H1 (cell line): ENCODE measurements at regions not wholly inside any gene's neighbourhood (a gene's known extent, or its start where the extent isn't known, plus 50 kb on each side); places are given as distances from the start of the nearest gene placed in this dataset.

Experiments used
- CTCF ChIA-PET: fragments of 300-600 bp; sonication (Branson Sonifier 250); formaldehyde crosslinking; loops from one replicate; lab custom pipeline; 2021; ENCODE audit not compliant: partially characterized antibody; lab: Charles Lee
- POLR2A ChIA-PET: fragments of 300-600 bp; sonication (Branson Sonifier 250); formaldehyde crosslinking; loops from one replicate; lab custom pipeline; 2021; ENCODE audit warnings: inconsistent platforms; ENCODE audit not compliant: partially characterized antibody; lab: Charles Lee
- DNase-seq, 2 experiments: peaks; one replicate each; pipeline versions ENCODE4 v3.0.0 to v3.0.0-alpha.2; 2010 to 2022; ENCODE audit warnings: low spot score in 2 of 2, low read depth in 1 of 2, mixed read lengths in 1 of 2
- FAIRE-seq: peaks from 2 replicates; lab custom pipeline; 2011; peaks lifted over from hg19 to GRCh38; lab: Jason Lieb, UNC
- H2AFZ ChIP-seq: 2 replicates; pipeline ENCODE4 v1.8.1; 2012; ENCODE audit warnings: low read length, inconsistent platforms
- H2AK5ac ChIP-seq: 2 replicates; pipeline ENCODE4 v1.6.1; 2013; ENCODE audit warnings: low read depth, low read length
- H2BK120ac ChIP-seq: replicated peaks from 2 replicates; pipeline ENCODE3; 2013; ENCODE audit warnings: low read depth, low read length, inconsistent platforms
- H2BK12ac ChIP-seq: 2 replicates; pipeline ENCODE4 v1.6.1; 2013; ENCODE audit warnings: low read depth, low read length
- H2BK15ac ChIP-seq: 2 replicates; pipeline ENCODE4 v1.6.1; 2013; ENCODE audit warnings: low read length
- H2BK20ac ChIP-seq: 2 replicates; pipeline ENCODE4 v1.6.1; 2013; ENCODE audit warnings: low read length
- H2BK5ac ChIP-seq: 2 replicates; pipeline ENCODE4 v1.6.1; 2013; ENCODE audit warnings: low read depth, low read length
- H3K14ac ChIP-seq: 2 replicates; pipeline ENCODE4 v1.6.1; 2013; ENCODE audit warnings: inconsistent platforms; ENCODE audit not compliant: insufficient read length
- H3K18ac ChIP-seq: 2 replicates; pipeline ENCODE4 v1.6.1; 2013; ENCODE audit warnings: low read length; ENCODE audit errors: extremely low read depth
- H3K23ac ChIP-seq: 2 replicates; pipeline ENCODE4 v1.6.1; 2013; ENCODE audit warnings: inconsistent platforms; ENCODE audit not compliant: insufficient read length
- H3K23me2 ChIP-seq: 2 replicates; pipeline ENCODE4 v1.6.1; 2013; ENCODE audit warnings: low read depth, low read length
- H3K27ac ChIP-seq: 2 replicates; pipeline ENCODE4 v1.6.1; 2011; ENCODE audit warnings: low read depth, low read length, inconsistent platforms
- H3K27me3 ChIP-seq, 4 experiments: replicated peaks in 1 of 4; 1 replicate in 1 of 4; 2 replicates in 3 of 4; pipeline versions ENCODE4 v1.6.1 to v1.8.1; 2011 to 2013; ENCODE audit warnings: low read length in 3 of 4, mild to moderate bottlenecking in 3 of 4, inconsistent platforms in 2 of 4, mixed read lengths in 2 of 4, moderate library complexity in 1 of 4; ENCODE audit not compliant: control insufficient read depth in 3 of 4, insufficient read depth in 3 of 4; ENCODE audit errors: extremely low read depth in 1 of 4
- H3K36me3 ChIP-seq, 4 experiments: 2 replicates each; pipeline versions ENCODE4 v1.6.1 to v1.8.1; 2011 to 2013; ENCODE audit warnings: mild to moderate bottlenecking in 4 of 4, low read length in 3 of 4, moderate library complexity in 2 of 4, control low read depth in 1 of 4, inconsistent platforms in 1 of 4; ENCODE audit not compliant: insufficient read depth in 4 of 4, control insufficient read depth in 2 of 4
- H3K4ac ChIP-seq: replicated peaks from 2 replicates; pipeline ENCODE3; 2013; ENCODE audit warnings: low read length, low read depth, mixed read lengths, inconsistent platforms; ENCODE audit not compliant: insufficient read length
- H3K4me1 ChIP-seq, 4 experiments: replicated peaks in 1 of 4; 1 replicate in 1 of 4; 2 replicates in 3 of 4; pipeline versions ENCODE4 v1.6.1 to v1.8.1; 2011 to 2013; ENCODE audit warnings: low read length in 3 of 4, inconsistent platforms in 2 of 4, mixed read lengths in 1 of 4; ENCODE audit not compliant: insufficient read depth in 4 of 4, control insufficient read depth in 3 of 4
- H3K4me2 ChIP-seq, 2 experiments: 2 replicates each; pipeline versions ENCODE4 v1.6.1 to v1.8.1; 2011 to 2013; ENCODE audit warnings: low read depth in 2 of 2, low read length in 2 of 2, control low read depth in 1 of 2, inconsistent platforms in 1 of 2, mild to moderate bottlenecking in 1 of 2; ENCODE audit not compliant: insufficient read depth in 1 of 2
- H3K4me3 ChIP-seq, 4 experiments: fragments of 200-600, 300-600 bp in 1 of 4; sonication (generic), shearing (Covaris generic), sonication (Bioruptor Twin) in 1 of 4; 2 replicates each; pipeline versions ENCODE4 v1.5.1 to v1.8.1; 2011 to 2016; ENCODE audit warnings: low read length in 4 of 4, low read depth in 3 of 4, control low read depth in 2 of 4, inconsistent platforms in 2 of 4, mild to moderate bottlenecking in 2 of 4, mixed read lengths in 1 of 4, moderate library complexity in 1 of 4; ENCODE audit not compliant: insufficient read depth in 2 of 4; ENCODE audit errors: extremely low read depth in 1 of 4
- H3K56ac ChIP-seq: replicated peaks from 2 replicates; pipeline ENCODE3; 2013; ENCODE audit warnings: low read depth, mild to moderate bottlenecking, mixed read lengths, low read length, inconsistent platforms; ENCODE audit not compliant: insufficient read length
- H3K79me1 ChIP-seq: 2 replicates; pipeline ENCODE4 v1.6.1; 2013; ENCODE audit warnings: low read depth, low read length, control low read depth
- H3K79me2 ChIP-seq, 2 experiments: 2 replicates each; pipeline versions ENCODE4 v1.6.1 to v1.8.1; 2012 to 2013; ENCODE audit warnings: low read length in 2 of 2, mild to moderate bottlenecking in 2 of 2, inconsistent platforms in 1 of 2; ENCODE audit not compliant: insufficient read depth in 2 of 2, control insufficient read depth in 1 of 2
- H3K9ac ChIP-seq, 4 experiments: replicated peaks in 1 of 4; 1 replicate in 1 of 4; 2 replicates in 3 of 4; pipeline versions ENCODE4 v1.6.1 to v1.8.1; 2011 to 2013; ENCODE audit warnings: low read depth in 3 of 4, low read length in 3 of 4, control low read depth in 2 of 4, mild to moderate bottlenecking in 2 of 4, moderate library complexity in 2 of 4, inconsistent platforms in 1 of 4; ENCODE audit errors: extremely low read depth in 1 of 4
- H3K9me3 ChIP-seq, 2 experiments: 2 replicates each; pipeline versions ENCODE4 v1.6.1 to v1.8.1; 2012 to 2013; ENCODE audit warnings: mild to moderate bottlenecking in 2 of 2, moderate library complexity in 2 of 2, control low read depth in 1 of 2, inconsistent platforms in 1 of 2, low read depth in 1 of 2, low read length in 1 of 2, mixed read lengths in 1 of 2; ENCODE audit not compliant: insufficient read depth in 2 of 2
- H4K20me1 ChIP-seq, 2 experiments: replicated peaks in 1 of 2; 2 replicates each; pipeline versions ENCODE3 to v1.8.1; 2011 to 2013; ENCODE audit warnings: inconsistent platforms in 2 of 2, low read length in 2 of 2, mild to moderate bottlenecking in 1 of 2; ENCODE audit not compliant: insufficient read depth in 2 of 2, control insufficient read depth in 1 of 2
- H4K5ac ChIP-seq: 2 replicates; pipeline ENCODE4 v1.6.1; 2013; ENCODE audit warnings: low read length, low read depth, mixed read lengths, inconsistent platforms; ENCODE audit not compliant: insufficient read length
- H4K8ac ChIP-seq: 2 replicates; pipeline ENCODE4 v1.8.0; 2013; ENCODE audit warnings: mild to moderate bottlenecking, moderate library complexity, low read length, inconsistent platforms; ENCODE audit not compliant: insufficient read depth; ENCODE audit errors: extremely low read depth
- H4K91ac ChIP-seq: replicated peaks from 2 replicates; pipeline ENCODE3; 2013; ENCODE audit warnings: low read length, mixed read lengths, inconsistent platforms; ENCODE audit not compliant: insufficient read length
- FOSL1 ChIP-seq: IDR thresholded peaks from 2 replicates; pipeline ENCODE4 v1.6.1; 2011; ENCODE audit warnings: mild to moderate bottlenecking, low read depth, low read length, moderate library complexity; ENCODE audit not compliant: insufficient read depth
- POLR2A ChIP-seq, 2 experiments: IDR thresholded peaks; 1 replicate in 1 of 2; 2 replicates in 1 of 2; pipeline ENCODE4 v1.6.1; 2011; ENCODE audit warnings: low read depth in 2 of 2, low read length in 2 of 2, mild to moderate bottlenecking in 2 of 2; ENCODE audit errors: control extremely low read depth in 1 of 2

DNA sequence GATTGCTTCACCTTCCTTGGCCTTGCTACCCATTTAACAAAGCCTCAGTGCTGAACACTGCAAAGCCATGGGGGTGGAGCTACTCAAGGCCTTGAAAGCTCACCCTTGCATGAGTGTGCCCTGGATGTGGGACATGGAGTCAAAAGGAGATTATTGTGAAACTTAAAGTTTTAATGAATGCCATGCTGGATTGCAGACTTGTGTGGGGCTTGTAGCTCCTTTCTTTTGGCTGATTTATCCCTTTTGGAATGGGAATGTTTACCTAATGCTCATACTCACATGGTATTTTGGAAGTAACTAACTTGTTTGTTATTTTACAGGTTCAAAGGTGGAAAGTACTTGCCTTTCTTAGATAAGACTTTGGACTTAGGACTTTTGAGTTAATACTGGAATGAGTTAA, 538.5 kb upstream of the NECTIN3 start:
- no peak overlapping the region for H2BK20ac ChIP-seq
- no peak overlapping the region for H2BK120ac ChIP-seq
- no peak overlapping the region for H4K91ac ChIP-seq
- H3K14ac ChIP-seq: no peak overlapping the region
- no peak for DNase-seq
- no peak overlapping the region for H3K4ac ChIP-seq
- no peaks in the 10 kb centered on the region for H3K79me1 ChIP-seq
- H2AFZ ChIP-seq: no peak overlapping the region
- ChIA-PET POLR2A (no interaction called here), CTCF (interaction anchor here (0.6 kb wide), 1 partner anchor 20 kb away, joined by 3 read pairs; no protein-coding TSS in a partner anchor)
- no peak overlapping the region for H3K56ac ChIP-seq
- no peak overlapping the region for H3K27ac ChIP-seq
- no peaks in the 10 kb centered on the region for H3K27me3 ChIP-seq
- H3K4me3 ChIP-seq: no peak overlapping the region
- H3K79me2 ChIP-seq: no peaks in the 10 kb centered on the region
- H4K8ac ChIP-seq: no peak overlapping the region
- no peaks in the 10 kb centered on the region for H3K9me3 ChIP-seq
- H4K5ac ChIP-seq: no peak overlapping the region
- no peak overlapping the region for H3K4me2 ChIP-seq
- no peak overlapping the region for H3K23ac ChIP-seq
- H2AK5ac ChIP-seq: no peak overlapping the region
- H2BK5ac ChIP-seq: no peak overlapping the region
- no peak overlapping the region for H2BK12ac ChIP-seq
- no peak for TF ChIP-seq POLR2A (IDR thresholded peaks at IDR 0.05; ENCODE audit: control extremely low read depth in 1 of 2, low read depth in 2 of 2, low read length in 2 of 2)
- TF ChIP-seq FOSL1: no peak
- H3K9ac ChIP-seq: no peak overlapping the region
- FAIRE-seq: no peak
- no peak overlapping the region for H3K18ac ChIP-seq
- no peaks in the 10 kb centered on the region for H3K36me3 ChIP-seq
- no peak overlapping the region for H2BK15ac ChIP-seq
- H3K4me1 ChIP-seq: peaks cover 0 to 3% (median 0%) of the 10 kb centered on the region in 4 experiments; a peak in 1 of 7 replicates
- H4K20me1 ChIP-seq: no peaks in the 10 kb centered on the region
- no peaks in the 10 kb centered on the region for H3K23me2 ChIP-seq
